Lower leg skin (tissue), 3 donors: ENCODE measurements at regions not wholly inside any gene's neighbourhood (a gene's known extent, or its start where the extent isn't known, plus 50 kb on each side); places are given as distances from the start of the nearest gene placed in this dataset.

Source experiments
- POLR2A ChIP-seq, 2 donors: fragments of 450-650 bp; IDR thresholded peaks; one replicate each; pipeline ENCODE4 v1.6.1; 2016 to 2017; ENCODE audit warnings: antibody characterized with exemption in 2 of 2, mild to moderate bottlenecking in 1 of 2, moderate library complexity in 1 of 2
- TF ChIP-seq, protein P1 (sequence below), 3 donors: fragments of 450-650 bp; IDR thresholded peaks; one replicate each; pipeline ENCODE4 v1.5.1; 2016; ENCODE audit warnings: antibody characterized with exemption in 3 of 3, mild to moderate bottlenecking in 3 of 3, moderate library complexity in 2 of 3

DNA sequence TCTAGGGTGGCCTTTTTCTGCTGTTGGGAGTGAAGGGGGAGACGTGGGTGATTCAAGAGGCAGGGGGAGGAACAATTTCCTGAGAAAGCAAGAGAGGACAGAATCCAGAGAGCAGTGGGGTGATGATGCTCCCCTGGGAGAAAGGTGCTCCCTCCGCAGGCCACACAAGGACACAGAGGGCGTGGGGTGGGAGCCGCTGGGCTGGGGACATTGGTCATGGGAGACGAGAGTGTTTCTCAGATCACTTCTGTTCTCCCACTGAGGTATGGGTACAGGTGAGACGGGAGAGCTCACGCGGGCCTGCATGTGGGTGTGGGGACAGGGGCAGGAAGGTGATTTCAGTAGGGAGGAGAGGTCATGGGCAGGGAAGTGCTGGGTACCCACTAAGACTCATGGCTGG is 259.5 kb upstream of the CTBP2 start:
- TF ChIP-seq, protein P1, sequence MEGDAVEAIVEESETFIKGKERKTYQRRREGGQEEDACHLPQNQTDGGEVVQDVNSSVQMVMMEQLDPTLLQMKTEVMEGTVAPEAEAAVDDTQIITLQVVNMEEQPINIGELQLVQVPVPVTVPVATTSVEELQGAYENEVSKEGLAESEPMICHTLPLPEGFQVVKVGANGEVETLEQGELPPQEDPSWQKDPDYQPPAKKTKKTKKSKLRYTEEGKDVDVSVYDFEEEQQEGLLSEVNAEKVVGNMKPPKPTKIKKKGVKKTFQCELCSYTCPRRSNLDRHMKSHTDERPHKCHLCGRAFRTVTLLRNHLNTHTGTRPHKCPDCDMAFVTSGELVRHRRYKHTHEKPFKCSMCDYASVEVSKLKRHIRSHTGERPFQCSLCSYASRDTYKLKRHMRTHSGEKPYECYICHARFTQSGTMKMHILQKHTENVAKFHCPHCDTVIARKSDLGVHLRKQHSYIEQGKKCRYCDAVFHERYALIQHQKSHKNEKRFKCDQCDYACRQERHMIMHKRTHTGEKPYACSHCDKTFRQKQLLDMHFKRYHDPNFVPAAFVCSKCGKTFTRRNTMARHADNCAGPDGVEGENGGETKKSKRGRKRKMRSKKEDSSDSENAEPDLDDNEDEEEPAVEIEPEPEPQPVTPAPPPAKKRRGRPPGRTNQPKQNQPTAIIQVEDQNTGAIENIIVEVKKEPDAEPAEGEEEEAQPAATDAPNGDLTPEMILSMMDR (IDR thresholded peaks at IDR 0.05): no peak
- TF ChIP-seq POLR2A (IDR thresholded peaks at IDR 0.05): no peak
